ENCODE measurements at regions not wholly inside any gene's neighbourhood (a gene's known extent, or its start where the extent isn't known, plus 50 kb on each side); places are given as distances from the start of the nearest gene placed in this dataset.
"Not testable (repeated sequence)": the region's sequence is repeated elsewhere in the genome, so short reads cannot be mapped to it uniquely, and the experiment has no call there.

DNA sequence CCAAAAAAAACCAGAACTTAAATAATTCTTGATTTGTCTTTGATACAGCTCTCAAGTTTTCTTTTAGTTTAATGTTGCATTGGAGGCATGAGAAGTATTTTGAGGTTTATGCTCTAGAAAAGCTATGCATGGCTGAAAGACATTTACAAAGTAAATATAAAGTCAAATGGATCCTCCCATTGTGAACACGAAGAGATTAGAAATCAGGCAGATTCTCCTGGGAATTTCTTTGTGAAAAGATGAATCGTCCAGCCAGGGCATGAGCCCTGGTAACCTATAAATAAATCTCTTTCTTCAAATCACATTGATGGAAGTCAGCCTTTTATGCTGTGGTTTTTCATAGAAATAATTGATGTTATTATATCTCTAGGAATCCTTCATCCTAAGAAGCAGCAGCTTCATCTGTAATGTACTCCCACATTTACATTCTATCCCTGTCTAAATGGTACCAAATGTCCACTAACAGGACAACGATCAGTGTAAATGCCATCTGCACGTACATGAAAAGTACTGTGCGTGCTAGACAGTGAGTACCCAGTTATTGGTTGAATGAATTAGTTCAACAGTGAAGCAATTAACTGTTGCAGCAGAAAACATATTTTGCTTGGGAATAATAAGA lies 143.6 kb downstream of the ALDH8A1 start:
- H3K9me3 ChIP-seq (ENCODE audit: insufficient read depth, low read depth, low read length) = no peaks in the 10 kb centered on the region
- no peaks in the 10 kb centered on the region for H3K36me3 ChIP-seq (ENCODE audit: insufficient read depth, low read length)
- H3K4me1 ChIP-seq (ENCODE audit: insufficient read depth, low read length, poor library complexity, severe bottlenecking) = no peaks in the 10 kb centered on the region
- no peak overlapping the region for H3K9ac ChIP-seq (ENCODE audit: low read depth, low read length, poor library complexity, severe bottlenecking)
- H3F3A ChIP-seq (ENCODE audit: low read depth) = no peaks in the 10 kb centered on the region
- H4K20me1 ChIP-seq (ENCODE audit: insufficient read depth, low read length, poor library complexity, severe bottlenecking) = no peaks in the 10 kb centered on the region
- no peak overlapping the region for H3K4me3 ChIP-seq (ENCODE audit: low read length, poor library complexity, severe bottlenecking)
- no peak overlapping the region for H2AFZ ChIP-seq (ENCODE audit: low read length)
- H3K4me2 ChIP-seq (ENCODE audit: low read depth, low read length, poor library complexity, severe bottlenecking) = no peak overlapping the region
- H3K27me3 ChIP-seq (ENCODE audit: insufficient read depth, low read length, poor library complexity, severe bottlenecking) = peaks cover 6% of the 10 kb centered on the region
- H3K79me2 ChIP-seq (ENCODE audit: insufficient read depth, low read length) = no peaks in the 10 kb centered on the region
- TF ChIP-seq, protein P1, sequence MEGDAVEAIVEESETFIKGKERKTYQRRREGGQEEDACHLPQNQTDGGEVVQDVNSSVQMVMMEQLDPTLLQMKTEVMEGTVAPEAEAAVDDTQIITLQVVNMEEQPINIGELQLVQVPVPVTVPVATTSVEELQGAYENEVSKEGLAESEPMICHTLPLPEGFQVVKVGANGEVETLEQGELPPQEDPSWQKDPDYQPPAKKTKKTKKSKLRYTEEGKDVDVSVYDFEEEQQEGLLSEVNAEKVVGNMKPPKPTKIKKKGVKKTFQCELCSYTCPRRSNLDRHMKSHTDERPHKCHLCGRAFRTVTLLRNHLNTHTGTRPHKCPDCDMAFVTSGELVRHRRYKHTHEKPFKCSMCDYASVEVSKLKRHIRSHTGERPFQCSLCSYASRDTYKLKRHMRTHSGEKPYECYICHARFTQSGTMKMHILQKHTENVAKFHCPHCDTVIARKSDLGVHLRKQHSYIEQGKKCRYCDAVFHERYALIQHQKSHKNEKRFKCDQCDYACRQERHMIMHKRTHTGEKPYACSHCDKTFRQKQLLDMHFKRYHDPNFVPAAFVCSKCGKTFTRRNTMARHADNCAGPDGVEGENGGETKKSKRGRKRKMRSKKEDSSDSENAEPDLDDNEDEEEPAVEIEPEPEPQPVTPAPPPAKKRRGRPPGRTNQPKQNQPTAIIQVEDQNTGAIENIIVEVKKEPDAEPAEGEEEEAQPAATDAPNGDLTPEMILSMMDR (conservative IDR thresholded peaks at IDR 0.05; ENCODE audit: low read length) = no peak
- no peak for TF ChIP-seq EZH2phosphoT487 (IDR thresholded peaks at IDR 0.05; ENCODE audit: borderline replicate concordance)
- H3K9me2 ChIP-seq (replicated peaks; ENCODE audit: low read depth, low read length) = no peaks in the 10 kb centered on the region

DNA sequence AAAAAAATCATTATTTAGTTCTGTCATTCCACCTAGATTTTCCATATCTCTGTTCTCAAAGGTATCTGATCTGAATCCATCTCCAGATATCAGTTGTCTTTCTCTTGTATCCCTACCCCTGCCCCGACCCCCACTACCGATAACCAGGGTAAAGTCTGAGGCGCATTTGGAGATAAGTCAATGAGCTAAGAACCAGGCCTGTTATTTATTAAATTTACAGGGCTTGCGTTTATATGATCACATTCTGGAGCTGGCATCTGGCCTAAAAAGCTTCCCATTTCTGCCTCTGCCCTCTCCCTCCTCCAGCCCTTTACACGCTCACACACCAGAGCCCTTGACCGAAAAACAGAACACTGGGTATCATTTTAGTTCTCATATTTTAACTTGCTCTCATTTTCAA lies 144.7 kb downstream of the ALDH8A1 start:
- H3K4me3 ChIP-seq (ENCODE audit: low read length, poor library complexity, severe bottlenecking) = no peak overlapping the region
- H3F3A ChIP-seq (ENCODE audit: low read depth) = no peaks in the 10 kb centered on the region
- TF ChIP-seq EZH2phosphoT487 (IDR thresholded peaks at IDR 0.05; ENCODE audit: borderline replicate concordance) = no peak
- TF ChIP-seq, protein P1 (conservative IDR thresholded peaks at IDR 0.05; ENCODE audit: low read length) = no peak
- no peaks in the 10 kb centered on the region for H3K79me2 ChIP-seq (ENCODE audit: insufficient read depth, low read length)
- peaks cover 6% of the 10 kb centered on the region for H3K27me3 ChIP-seq (ENCODE audit: insufficient read depth, low read length, poor library complexity, severe bottlenecking)
- no peaks in the 10 kb centered on the region for H3K36me3 ChIP-seq (ENCODE audit: insufficient read depth, low read length)
- no peak overlapping the region for H2AFZ ChIP-seq (ENCODE audit: low read length)
- H3K9me3 ChIP-seq (ENCODE audit: insufficient read depth, low read depth, low read length) = no peaks in the 10 kb centered on the region
- no peak overlapping the region for H3K9ac ChIP-seq (ENCODE audit: low read depth, low read length, poor library complexity, severe bottlenecking)
- H3K4me1 ChIP-seq (ENCODE audit: insufficient read depth, low read length, poor library complexity, severe bottlenecking) = no peaks in the 10 kb centered on the region
- no peak overlapping the region for H3K4me2 ChIP-seq (ENCODE audit: low read depth, low read length, poor library complexity, severe bottlenecking)
- H4K20me1 ChIP-seq (ENCODE audit: insufficient read depth, low read length, poor library complexity, severe bottlenecking) = no peaks in the 10 kb centered on the region
- H3K9me2 ChIP-seq (replicated peaks; ENCODE audit: low read depth, low read length) = no peaks in the 10 kb centered on the region

DNA sequence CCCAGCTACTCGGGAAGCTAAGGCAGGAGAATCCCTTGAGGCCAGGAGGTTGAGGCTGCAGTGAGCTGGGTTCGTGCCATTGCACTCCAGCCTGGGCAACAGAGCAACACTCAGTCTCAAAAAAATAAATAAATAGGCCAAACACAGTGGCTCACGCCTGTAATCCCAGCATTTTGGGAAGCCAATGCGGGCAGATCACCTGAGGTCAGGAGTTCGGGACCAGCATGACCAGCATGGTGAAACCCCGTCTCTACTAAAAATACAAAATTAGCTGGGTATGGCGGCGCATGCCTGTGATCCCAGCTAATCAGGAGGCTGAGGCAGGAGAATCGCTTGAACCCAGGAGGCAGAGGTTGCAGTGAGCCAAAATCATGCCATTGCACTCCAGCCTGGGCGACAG lies 145.6 kb downstream of the ALDH8A1 start:
- not testable (repeated sequence) for H4K20me1 ChIP-seq (ENCODE audit: insufficient read depth, low read length, poor library complexity, severe bottlenecking); H3K4me3 ChIP-seq (ENCODE audit: low read length, poor library complexity, severe bottlenecking); H3K9me3 ChIP-seq (ENCODE audit: insufficient read depth, low read depth, low read length); H3K9me2 ChIP-seq (replicated peaks; ENCODE audit: low read depth, low read length); H3F3A ChIP-seq (ENCODE audit: low read depth); H3K36me3 ChIP-seq (ENCODE audit: insufficient read depth, low read length); H3K4me1 ChIP-seq (ENCODE audit: insufficient read depth, low read length, poor library complexity, severe bottlenecking); H3K27me3 ChIP-seq (ENCODE audit: insufficient read depth, low read length, poor library complexity, severe bottlenecking); H3K9ac ChIP-seq (ENCODE audit: low read depth, low read length, poor library complexity, severe bottlenecking); H2AFZ ChIP-seq (ENCODE audit: low read length); H3K4me2 ChIP-seq (ENCODE audit: low read depth, low read length, poor library complexity, severe bottlenecking); H3K79me2 ChIP-seq (ENCODE audit: insufficient read depth, low read length)

DNA sequence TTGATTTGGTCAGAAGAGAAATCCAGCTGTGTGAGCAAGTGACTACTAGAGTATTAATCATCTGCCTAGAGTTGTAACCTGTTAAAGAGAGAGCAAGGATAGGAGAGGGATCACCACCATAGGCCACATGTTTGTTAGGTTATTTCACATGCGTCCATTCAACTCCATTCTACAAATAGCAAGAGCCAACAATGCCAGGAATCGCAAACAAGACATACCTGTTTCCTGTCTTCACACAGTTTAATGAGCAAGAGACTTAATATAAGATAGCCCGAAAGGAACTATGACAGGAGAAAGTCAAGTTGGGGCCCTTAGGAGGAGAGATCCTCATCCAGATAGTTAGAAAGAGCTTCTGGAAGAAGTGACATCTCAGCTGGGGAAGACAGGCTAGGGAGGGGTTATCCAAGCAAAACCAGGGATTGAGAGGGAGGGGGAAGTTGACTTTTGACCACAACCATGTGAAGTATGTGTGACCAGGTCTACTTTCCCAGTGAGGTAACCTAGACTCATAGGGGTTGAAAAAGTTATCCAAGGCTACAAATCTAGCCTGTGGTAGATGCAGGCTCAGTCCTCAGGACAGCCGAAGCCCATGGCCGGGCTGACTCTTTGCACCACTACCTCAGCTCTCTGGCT lies 147.4 kb downstream of the ALDH8A1 start:
- H4K20me1 ChIP-seq (ENCODE audit: insufficient read depth, low read length, poor library complexity, severe bottlenecking) = no peaks in the 10 kb centered on the region
- no peak overlapping the region for H3K9ac ChIP-seq (ENCODE audit: low read depth, low read length, poor library complexity, severe bottlenecking)
- H3K4me3 ChIP-seq (ENCODE audit: low read length, poor library complexity, severe bottlenecking) = no peak overlapping the region
- TF ChIP-seq, protein P1 (conservative IDR thresholded peaks at IDR 0.05; ENCODE audit: low read length) = no peak
- TF ChIP-seq EZH2phosphoT487 (IDR thresholded peaks at IDR 0.05; ENCODE audit: borderline replicate concordance) = no peak
- no peaks in the 10 kb centered on the region for H3K9me2 ChIP-seq (replicated peaks; ENCODE audit: low read depth, low read length)
- H3F3A ChIP-seq (ENCODE audit: low read depth) = no peaks in the 10 kb centered on the region
- H3K4me1 ChIP-seq (ENCODE audit: insufficient read depth, low read length, poor library complexity, severe bottlenecking) = no peaks in the 10 kb centered on the region
- no peaks in the 10 kb centered on the region for H3K36me3 ChIP-seq (ENCODE audit: insufficient read depth, low read length)
- H2AFZ ChIP-seq (ENCODE audit: low read length) = no peak overlapping the region
- H3K27me3 ChIP-seq (ENCODE audit: insufficient read depth, low read length, poor library complexity, severe bottlenecking) = peaks cover 6% of the 10 kb centered on the region
- H3K79me2 ChIP-seq (ENCODE audit: insufficient read depth, low read length) = no peaks in the 10 kb centered on the region
- H3K9me3 ChIP-seq (ENCODE audit: insufficient read depth, low read depth, low read length) = no peaks in the 10 kb centered on the region
- no peak overlapping the region for H3K4me2 ChIP-seq (ENCODE audit: low read depth, low read length, poor library complexity, severe bottlenecking)

Measured in Loucy (cell line).